ENCODE measurements at regions not wholly inside any gene's neighbourhood (a gene's known extent, or its start where the extent isn't known, plus 50 kb on each side); places are given as distances from the start of the nearest gene placed in this dataset.

DNA sequence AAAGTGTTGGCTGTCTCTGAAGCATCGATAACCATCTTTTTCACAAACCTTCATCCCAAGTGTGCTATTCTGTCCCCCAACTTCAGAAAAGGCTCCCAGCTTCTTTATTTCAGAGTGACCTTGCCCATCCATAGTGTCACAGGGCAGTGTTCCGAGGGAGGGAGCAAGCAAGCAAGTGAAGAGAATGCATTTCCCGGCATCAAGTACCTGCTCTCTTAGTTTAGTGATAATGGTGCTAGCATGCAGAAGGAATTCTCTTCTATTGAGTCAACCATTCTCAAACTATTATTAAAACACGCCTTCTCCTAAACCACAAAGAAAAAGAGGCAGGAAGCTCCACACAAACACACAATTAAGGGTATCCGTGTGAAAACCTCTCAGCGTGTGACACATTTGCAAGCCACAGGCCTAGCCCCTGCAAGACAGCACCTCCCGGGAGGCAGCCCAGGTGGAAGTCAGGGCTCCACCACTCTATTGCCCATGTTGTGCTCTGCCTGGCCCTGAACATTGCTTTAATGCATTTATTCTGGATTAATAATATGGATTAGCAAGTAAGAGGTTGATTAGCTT, 504.9 kb downstream of the GALR1 start:
- TF ChIP-seq, protein P1, sequence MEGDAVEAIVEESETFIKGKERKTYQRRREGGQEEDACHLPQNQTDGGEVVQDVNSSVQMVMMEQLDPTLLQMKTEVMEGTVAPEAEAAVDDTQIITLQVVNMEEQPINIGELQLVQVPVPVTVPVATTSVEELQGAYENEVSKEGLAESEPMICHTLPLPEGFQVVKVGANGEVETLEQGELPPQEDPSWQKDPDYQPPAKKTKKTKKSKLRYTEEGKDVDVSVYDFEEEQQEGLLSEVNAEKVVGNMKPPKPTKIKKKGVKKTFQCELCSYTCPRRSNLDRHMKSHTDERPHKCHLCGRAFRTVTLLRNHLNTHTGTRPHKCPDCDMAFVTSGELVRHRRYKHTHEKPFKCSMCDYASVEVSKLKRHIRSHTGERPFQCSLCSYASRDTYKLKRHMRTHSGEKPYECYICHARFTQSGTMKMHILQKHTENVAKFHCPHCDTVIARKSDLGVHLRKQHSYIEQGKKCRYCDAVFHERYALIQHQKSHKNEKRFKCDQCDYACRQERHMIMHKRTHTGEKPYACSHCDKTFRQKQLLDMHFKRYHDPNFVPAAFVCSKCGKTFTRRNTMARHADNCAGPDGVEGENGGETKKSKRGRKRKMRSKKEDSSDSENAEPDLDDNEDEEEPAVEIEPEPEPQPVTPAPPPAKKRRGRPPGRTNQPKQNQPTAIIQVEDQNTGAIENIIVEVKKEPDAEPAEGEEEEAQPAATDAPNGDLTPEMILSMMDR (conservative IDR thresholded peaks at IDR 0.05 in 1 of 2, IDR thresholded peaks at IDR 0.05 in 1 of 2; ENCODE audit: low read depth in 1 of 2, low read length in 2 of 2): no peak
- TF ChIP-seq EZH2 (IDR thresholded peaks at IDR 0.05; ENCODE audit: low read length, missing control alignments): no peak

All from fibroblast of lung (primary cell).